HG03342 (cell line): ENCODE measurements at regions not wholly inside any gene's neighbourhood (a gene's known extent, or its start where the extent isn't known, plus 50 kb on each side); places are given as distances from the start of the nearest gene placed in this dataset.
A peak's percentile ranks its signal among the peaks of the same experiment; 100 is the strongest.

Experiments
- ATAC-seq: cut with Tn5 transposase; IDR thresholded peaks from one replicate; pipeline ENCODE4 v1.9.1; 2021; ENCODE audit warnings: mild to moderate bottlenecking, moderate library complexity; ENCODE audit not compliant: unreplicated experiment

DNA sequence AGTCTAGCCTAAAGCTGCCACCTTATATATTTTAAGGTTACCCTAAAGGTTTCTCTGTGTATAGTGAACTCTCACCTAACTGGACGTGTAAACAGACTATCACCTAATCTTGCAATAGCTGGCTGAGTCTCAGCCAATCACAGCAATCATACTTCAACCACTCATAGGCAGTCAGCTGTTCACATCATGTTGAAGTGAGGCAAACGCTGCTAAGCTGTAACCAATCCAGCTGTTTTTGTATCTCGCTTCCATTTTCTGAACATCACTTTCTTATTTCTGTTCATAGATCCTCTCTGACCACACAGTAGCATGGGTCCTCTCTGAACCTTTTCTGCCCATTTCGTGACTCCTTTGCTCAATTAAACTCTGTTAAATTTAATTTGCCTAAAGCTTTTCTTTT, 468.2 kb upstream of the POU3F3 start:
- no peak for ATAC-seq

DNA sequence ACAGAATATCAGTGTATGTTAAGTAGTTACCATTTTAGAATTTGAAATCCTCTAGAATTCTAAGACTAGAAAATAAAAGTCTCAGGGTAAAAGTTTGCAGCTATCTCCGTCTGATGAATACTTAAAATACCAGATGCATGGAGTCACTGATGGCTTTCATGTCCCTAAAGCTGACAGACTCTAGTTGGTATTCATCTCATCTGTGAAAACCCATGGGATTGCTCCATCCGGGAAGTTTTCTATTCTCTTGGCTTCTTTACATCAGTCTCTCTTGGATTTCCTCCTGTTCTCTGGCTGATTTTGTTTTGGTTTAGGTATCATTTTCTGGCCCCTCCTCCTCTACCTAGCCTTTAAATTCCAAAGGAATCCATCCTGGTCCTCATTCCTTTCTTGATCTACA, 465.6 kb upstream of the POU3F3 start:
- ATAC-seq, result no peak

DNA sequence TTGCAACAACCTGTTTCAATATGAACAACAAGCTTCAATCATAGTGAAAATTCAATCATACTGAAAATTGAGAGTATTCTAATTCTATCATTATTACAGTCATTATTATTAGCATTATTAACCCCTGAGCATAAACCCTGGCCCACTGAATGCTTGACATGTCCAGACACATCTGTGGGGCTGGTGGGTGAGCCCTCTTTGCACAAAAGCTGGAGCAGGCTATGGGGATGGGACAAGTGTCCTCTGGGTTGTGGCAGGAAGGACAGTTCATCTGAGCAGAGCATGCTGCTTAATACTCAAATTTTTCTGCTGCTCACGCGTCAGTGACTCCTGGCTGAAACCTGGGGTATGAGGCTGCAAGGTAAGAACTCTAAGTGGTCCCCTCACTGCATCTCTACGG, 451.1 kb upstream of the POU3F3 start:
- no peak for ATAC-seq

DNA sequence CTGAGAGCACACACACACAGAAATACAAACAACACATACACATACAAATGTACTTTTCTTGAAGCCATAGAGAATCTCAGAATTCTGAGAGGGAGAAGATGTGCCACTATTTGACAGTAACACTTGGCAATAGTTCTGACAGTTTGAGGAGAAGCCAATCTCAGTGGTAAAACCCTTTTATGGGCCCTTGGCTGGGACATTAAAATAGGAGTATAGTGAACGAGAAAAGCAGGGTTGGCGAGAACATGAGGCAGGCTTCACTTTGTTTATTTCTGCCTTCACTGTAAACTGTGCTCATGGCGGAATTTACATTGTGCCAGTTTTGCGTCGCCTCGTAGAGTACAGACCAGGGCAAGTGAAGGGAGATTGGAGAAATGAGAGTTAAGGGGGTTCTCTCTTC, 449.4 kb upstream of the POU3F3 start:
- no peak for ATAC-seq

DNA sequence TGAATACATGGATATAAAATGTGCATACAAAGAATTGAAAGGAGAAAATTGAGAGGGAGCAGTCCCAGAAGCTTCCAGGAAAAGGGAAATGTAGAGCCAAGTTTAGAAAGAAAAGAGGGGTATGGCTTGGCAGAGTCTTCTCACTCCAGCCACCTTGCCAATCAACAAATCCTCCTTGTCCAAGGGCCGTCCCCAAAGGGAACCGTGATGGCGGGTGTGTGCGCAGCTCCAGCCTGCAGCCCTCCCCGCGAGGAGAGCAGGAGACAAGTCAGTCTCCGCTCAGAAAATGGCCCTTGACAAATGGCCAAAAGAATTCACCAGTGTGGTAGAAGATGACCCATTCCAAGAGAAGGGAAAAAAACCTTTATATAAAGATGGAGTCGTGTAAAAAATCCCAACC, 448.3 kb upstream of the POU3F3 start:
- no peak for ATAC-seq

DNA sequence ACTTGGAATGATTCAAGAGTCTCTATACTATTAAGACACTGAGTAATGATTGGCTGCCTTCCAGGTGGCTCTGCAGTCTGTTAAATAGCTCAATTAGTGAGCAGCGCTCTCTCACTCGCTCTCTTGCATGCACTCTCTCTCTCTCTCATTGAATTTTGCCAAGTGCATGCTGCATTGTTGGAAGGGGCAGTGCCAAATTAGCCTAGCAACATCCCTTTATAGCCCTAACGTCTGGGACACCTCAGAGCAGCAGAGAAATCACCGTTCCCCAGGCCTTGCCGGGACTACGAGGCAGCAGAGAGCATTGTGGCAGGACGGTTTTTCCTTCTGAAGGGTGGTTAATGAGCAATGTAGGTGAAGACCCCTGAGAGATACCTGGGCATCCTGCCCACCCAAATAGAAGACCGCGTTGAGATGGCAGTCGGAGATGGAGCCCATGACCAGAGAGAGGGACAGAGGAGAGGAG, 447.6 kb upstream of the POU3F3 start:
- ATAC-seq, result no peak

DNA sequence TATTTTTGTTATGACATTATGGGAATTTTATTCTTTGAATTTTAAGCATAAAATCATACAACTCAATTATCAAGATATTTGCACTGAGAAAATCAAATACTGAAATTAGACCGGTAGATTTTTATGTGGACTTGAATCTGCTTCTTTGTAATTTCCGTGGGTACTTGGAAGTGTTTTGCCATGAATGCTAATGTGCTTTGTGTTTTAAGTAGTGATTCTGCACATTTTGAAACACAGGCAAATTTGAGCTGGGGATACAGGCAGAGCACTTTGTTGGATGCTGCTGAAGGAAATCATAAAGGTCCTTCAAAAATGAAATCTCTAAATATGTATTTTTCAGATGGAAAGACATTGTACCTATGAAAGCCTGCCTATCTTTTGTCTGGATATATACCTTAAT, 446.3 kb upstream of the POU3F3 start:
- ATAC-seq, result no peak

DNA sequence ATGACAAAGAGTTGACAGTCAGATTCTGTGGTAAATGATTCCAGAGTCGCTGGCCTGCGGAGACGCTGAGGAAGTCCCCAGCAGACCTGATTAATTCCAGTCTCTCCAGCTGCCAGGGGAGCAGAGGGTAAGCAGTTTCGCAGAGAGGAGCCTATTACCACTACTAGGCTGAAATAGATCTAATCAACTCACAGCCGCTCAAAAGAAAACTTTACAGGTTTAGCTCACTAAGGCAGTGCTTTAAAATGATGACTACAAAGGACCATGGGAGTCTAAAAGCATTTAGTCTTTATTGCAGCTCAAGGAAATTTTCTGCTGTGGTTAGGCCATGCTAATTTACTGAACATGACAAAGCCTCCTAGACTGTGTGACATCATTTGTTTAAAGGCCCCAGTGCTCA, 445.6 kb upstream of the POU3F3 start:
- no peak for ATAC-seq

DNA sequence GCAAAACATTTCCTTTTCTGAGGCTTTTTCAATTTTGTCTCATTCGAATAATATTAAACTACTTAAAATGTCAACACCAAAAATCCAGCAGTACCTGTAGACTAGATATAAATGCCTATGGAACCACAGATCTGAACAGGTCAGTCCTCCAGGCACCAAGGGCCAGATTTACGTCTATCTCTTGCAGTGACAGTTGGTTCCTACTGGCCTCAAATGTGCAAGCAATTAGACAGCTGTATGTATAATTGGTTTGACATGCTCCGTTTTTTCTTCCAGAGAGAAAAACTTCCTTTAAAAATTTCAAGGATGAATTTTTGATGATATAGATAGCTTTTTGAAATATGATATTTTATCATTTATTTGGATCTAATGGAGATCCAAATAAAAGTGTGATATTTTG, 443.8 kb upstream of the POU3F3 start:
- no peak for ATAC-seq

DNA sequence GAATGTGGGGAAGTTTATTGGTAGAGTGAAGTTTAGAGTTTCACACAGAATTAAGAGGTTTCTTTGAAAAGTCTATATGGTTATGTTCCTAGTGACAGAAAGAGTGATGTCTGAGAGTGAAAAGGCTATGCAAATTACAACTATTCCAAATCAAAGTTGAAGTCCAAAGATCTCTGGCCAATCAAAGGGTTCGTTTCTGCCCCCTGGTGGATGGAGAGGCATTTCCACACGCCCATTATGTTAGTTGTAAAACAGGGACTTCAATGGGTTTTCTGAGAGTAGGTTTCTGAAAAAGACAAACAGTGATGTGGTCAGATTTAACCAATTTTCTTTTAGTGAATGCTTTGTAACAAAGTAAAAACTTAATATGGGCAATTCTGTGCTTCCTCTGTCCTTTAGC, 441.5 kb upstream of the POU3F3 start:
- ATAC-seq, result peak; percentile 76

DNA sequence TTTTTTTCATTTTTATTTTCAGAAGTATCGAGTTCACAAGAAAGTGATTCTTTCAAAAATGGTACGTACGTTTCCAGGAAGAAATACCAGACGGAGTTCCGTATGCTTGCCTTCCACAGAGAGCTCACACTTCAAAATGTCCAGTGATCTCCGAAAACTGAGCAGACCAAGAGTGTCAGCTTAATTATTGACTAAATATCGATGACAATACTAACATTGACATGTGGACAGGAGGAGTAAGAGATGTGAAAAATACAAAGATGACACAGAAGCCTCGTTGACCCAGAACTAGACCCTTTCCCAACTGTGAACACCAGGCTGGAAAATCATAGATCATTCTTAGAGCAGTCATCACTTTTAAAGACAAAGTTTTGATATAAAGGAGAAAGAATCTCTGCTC, 440.0 kb upstream of the POU3F3 start:
- ATAC-seq, result no peak

DNA sequence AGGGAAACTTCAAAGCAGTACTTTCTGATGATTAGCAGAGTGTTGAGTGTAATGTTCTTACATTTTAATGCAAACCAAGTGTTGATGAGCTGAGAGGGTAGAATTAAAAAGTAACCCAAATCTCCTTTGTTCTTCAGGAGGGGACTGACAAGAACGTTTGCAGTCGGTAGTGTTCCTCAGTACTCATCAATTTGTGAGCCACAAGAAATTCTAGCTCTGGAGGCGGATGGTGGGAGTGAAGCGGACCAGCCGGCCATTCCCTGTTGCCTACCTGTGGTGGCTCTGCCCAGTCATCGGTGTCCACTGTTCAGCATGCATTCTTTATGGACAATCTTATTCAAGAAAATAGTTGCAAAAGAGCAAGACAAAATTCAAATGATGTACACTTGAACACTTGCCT, 438.6 kb upstream of the POU3F3 start:
- ATAC-seq, result no peak

DNA sequence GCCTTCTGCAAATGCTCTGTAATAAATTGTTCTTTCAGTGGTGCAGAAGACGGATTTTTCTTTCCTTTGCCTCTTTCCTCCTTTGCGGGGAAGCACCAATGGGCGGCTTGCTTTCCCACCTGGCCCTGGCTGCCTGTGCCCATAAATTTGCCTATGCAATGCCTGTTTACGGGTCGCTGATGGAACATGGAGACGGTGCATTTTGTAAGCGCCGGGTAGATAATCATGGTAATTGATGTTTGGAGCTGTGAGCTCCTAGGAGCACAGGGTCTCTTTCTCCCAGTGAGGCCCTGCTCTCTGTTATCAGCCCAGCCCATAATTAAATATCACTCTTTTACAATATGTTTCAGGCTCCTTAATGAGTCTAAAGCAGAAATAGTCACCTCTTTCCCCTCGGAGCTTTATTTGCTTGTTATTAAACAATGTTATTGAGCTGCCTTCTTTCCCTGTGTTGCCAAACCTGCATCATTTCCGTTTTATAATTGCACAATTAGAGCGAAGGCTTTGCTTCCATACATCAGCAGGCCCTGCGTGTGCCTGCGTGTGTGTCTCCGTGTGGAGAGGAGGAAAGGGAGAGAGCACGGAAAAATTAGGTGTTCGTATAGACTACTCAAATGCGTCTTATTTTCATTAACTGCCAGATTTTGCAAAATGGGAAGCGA, 437.4 kb upstream of the POU3F3 start:
- no peak for ATAC-seq

DNA sequence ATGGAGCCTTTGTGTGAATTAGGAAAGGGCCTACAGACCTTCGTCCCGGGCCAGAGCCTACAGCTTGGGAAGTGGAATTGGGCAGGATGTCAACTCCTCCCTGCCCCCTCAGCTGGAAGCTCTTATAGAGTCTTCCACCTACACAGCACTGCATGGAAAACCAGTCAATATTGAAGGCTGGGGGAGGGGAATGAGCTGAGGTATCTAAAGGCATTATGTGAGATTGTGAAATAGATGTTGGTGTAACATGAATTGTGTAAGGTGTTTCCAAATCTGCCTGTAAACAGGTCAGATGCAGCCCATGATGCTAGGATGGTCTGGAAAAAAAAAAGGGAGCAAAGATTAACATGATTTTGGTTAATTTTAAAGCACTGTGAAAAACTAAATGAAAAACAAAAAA, 433.5 kb upstream of the POU3F3 start:
- no peak for ATAC-seq

DNA sequence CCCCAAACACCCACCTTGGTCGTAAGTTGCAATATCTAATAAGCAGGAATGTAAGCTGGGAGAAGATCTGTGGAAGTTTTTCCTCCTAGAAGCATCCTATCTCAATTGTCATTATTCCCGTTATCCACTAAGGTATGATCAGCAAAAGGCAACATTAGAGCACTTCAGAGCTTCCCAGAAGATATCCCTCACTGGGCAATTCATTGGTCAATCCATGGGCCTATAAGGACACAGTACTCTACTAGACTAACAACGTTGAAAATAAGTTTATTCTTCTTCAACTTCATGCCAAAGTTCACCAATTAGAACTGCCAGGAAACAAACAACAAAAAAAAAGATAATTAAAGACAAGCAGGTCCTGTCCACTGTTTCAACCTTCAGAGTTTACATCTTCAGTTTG, 433.0 kb upstream of the POU3F3 start:
- no peak for ATAC-seq

DNA sequence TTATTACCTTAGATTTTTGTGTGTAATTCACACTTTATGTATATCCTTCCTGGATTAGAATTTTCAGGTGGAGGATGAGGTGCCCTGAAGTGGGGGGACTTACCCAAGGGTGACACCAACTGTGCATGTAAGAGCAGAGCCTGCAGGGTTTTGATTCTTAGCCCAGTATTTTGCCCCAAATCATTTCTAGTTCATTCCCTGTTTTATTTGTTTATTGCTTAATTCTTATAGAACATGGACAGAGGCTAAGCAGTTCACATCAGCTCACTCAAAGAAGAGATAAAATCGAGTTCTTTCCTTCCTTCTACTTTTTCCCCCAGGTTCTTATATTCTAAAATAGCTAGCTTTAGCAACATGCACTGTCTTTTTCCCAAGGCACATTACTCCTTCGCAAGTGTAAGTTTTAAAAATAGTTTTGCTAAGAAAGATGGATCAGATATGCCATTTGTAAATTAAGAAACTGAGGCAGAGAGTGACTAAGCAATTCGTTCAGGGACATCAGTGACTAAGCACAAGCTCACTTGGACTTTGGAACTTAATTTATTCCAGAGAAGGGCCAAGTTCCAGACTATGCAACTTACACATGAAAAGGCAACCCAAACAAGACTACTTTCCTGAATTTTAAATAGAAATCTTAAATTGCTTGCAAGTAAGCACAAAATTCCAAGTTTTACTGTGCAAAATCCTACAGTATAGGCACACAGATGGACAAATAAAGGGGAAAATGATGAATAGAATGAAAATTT, 427.9 kb upstream of the POU3F3 start:
- ATAC-seq, result no peak

DNA sequence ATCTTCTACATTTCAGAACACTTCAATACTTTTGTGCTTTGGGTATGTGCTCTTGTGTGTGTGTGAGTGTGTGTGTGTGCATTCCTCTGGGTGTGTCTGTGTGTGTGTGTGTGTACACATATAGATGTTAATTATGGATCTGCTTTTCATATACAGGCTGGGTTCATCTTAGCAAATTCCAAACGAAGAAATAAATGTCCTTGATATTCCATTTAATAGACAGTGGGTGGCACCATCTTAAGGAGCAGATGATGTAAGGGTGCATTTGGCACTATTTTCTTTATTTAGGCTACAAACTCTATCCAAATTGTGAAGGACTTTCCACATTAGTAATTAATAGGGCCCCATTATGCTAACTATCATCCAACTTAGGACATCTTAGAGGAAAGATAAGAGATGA, 425.8 kb upstream of the POU3F3 start:
- no peak for ATAC-seq

DNA sequence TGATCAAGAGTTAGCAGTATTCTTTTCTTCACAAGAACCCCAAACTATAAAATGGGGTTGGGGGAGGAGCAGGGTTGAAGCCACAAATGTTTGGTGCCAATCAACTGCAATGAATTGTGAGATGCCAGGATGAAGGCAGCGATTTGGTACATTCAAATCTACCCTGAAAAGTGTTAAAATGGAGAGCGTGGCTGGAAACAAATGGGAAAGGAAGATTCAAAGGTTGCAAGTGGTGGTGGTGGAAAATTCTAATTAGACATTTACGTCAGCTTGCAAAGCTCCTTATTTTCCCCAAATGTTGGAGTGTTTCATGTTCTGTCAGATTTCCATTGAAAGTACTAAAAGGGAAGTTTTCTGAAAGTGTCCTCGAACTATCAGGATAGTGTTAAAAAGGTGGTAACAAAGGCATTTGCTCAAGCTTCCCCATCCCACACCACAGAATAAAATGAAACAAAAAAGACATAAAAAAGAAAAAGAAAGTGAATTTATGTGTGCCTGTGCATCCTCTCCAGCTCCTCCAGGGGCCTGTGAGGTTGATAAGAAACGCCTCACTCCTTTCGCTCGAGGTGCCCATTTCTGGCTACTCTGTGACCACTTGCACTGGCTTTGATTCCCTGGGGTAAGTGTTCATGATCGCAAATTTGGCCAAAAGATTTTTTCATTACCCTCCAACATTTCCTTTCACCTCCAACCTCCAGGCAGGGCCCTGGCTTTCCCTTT, 424.1 kb upstream of the POU3F3 start:
- ATAC-seq, result no peak

DNA sequence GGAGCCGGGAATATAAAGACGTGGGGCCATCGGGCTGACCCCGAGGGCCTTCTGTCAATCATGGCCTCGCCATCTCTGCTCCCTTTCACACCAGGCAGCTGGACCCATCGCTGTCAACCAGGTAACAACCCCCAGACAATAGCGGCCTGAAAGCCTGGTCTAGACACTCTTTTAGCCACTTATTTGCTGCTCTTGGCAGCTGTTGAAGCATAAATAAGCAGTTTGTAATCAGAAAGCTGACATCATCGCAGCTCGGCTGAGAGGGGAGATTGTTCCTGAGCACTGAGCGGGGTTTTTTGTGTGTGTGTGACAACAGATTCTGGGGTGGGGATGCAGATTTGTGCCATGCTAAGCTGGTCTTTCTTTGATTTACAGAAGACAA, 423.6 kb upstream of the POU3F3 start:
- ATAC-seq, result no peak

DNA sequence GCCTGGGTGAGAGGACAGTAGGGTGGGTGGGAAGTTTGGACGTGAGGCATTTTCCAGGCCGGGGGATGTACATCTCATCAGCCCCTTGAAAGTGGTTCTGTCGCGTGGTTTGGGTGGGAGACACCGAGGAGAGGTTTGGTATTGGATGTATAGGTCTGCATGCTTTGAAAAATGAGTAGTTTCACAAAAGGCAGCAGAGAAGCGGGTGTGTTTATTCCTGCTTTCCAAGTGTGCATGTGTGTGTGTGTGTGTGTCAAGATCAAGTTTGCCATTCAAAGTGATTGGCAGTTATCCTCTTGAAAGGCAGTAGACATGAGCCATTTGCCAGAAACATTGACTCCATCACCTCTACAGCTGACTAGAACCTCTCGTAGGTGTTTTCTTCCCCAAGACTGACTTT, 423.1 kb upstream of the POU3F3 start:
- no peak for ATAC-seq

DNA sequence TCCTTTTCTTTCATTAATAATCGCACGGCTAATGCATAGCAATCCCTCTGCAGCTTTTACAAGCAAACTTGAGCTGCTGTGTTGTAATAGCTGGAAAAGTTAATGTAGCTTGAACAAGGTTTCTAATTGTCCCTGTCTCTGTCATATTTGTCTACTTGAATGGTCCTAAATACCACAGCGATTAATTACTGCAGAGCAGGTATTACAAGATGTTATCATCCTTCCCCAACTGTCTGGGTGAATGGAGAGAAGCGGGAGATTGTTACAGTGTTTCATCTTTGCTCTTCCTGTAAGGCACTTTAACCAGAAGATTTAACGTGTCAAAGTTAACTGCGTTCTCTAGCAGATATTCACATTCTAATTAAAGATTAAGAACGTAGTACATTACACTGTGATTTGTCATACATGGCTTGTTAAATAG, 422.2 kb upstream of the POU3F3 start:
- ATAC-seq, result no peak

DNA sequence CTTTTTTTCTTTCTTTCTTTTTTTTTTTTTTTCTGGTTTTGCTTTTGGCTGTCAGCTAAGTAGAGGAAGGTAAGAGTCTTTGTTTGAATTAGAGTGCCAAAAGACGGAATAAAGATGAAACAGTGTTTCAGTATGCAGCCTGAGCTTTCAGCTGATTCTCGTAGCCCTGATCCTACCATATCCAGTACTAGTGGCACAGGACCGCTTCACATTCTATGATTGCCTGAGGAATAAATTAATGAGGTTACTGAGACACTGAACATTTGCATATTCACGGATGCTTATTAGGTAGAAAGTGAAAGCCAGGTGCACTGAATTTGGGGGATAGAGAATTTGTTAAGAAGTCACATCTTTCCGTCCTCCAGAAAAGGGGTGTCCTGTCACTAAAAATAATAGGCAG, 421.5 kb upstream of the POU3F3 start:
- ATAC-seq, result no peak
